ENCODE measurements at regions not wholly inside any gene's neighbourhood (a gene's known extent, or its start where the extent isn't known, plus 50 kb on each side); places are given as distances from the start of the nearest gene placed in this dataset.
"Not testable (repeated sequence)": the region's sequence is repeated elsewhere in the genome, so short reads cannot be mapped to it uniquely, and the experiment has no call there.

GRCh38 chr3:154926721-154927120 is 153.4 kb upstream of the MME start:
- no peak for TF ChIP-seq CTCF (IDR thresholded peaks at IDR 0.05; ENCODE audit: low read length, missing control alignments)
- DNase-seq (ENCODE audit: low read depth): no peak
- H3K4me3 ChIP-seq (replicated peaks; ENCODE audit: low read depth, low read length): no peak overlapping the region

- DNase-seq (ENCODE audit: low read depth): no peak
- no peak for TF ChIP-seq CTCF (IDR thresholded peaks at IDR 0.05; ENCODE audit: low read length, missing control alignments)
- no peak overlapping the region for H3K4me3 ChIP-seq (replicated peaks; ENCODE audit: low read depth, low read length)
Observed at GRCh38 chr3:154921351-154921750, 158.8 kb upstream of the MME start.

GRCh38 chr3:154919226-154919625 is 160.9 kb upstream of the MME start:
- H3K4me3 ChIP-seq (replicated peaks; ENCODE audit: low read depth, low read length): no peak overlapping the region
- TF ChIP-seq CTCF (IDR thresholded peaks at IDR 0.05; ENCODE audit: low read length, missing control alignments): no peak
- DNase-seq (ENCODE audit: low read depth): no peak

- peak; percentile 60 for TF ChIP-seq CTCF (IDR thresholded peaks at IDR 0.05; ENCODE audit: low read length, missing control alignments)
- H3K4me3 ChIP-seq (replicated peaks; ENCODE audit: low read depth, low read length): no peak overlapping the region
- DNase-seq (ENCODE audit: low read depth): peak; percentile 55
Observed at GRCh38 chr3:154904328-154904727, 175.8 kb upstream of the MME start.

- not testable (repeated sequence) for DNase-seq (ENCODE audit: low read depth); H3K4me3 ChIP-seq (replicated peaks; ENCODE audit: low read depth, low read length)
Observed at GRCh38 chr3:154902495-154902894, 177.6 kb upstream of the MME start.

GRCh38 chr3:154901278-154901677 is 178.8 kb upstream of the MME start:
- H3K4me3 ChIP-seq (replicated peaks; ENCODE audit: low read depth, low read length): no peak overlapping the region
- no peak for DNase-seq (ENCODE audit: low read depth)
- no peak for TF ChIP-seq CTCF (IDR thresholded peaks at IDR 0.05; ENCODE audit: low read length, missing control alignments)

GRCh38 chr3:154900816-154901215 is 179.3 kb upstream of the MME start:
- DNase-seq (ENCODE audit: low read depth): no peak
- no peak overlapping the region for H3K4me3 ChIP-seq (replicated peaks; ENCODE audit: low read depth, low read length)
- TF ChIP-seq CTCF (IDR thresholded peaks at IDR 0.05; ENCODE audit: low read length, missing control alignments): no peak

GRCh38 chr3:154898916-154899315 is 181.2 kb upstream of the MME start:
- H3K4me3 ChIP-seq (replicated peaks; ENCODE audit: low read depth, low read length): no peak overlapping the region
- TF ChIP-seq CTCF (IDR thresholded peaks at IDR 0.05; ENCODE audit: low read length, missing control alignments): no peak
- DNase-seq (ENCODE audit: low read depth): no peak
